K562 (cell line): ENCODE measurements at regions not wholly inside any gene's neighbourhood (a gene's known extent, or its start where the extent isn't known, plus 50 kb on each side); places are given as distances from the start of the nearest gene placed in this dataset.

Experiments used
- ATAC-seq: fragments of 200-7000 bp; cut with Tn5 transposase; 3 replicates; pipeline ENCODE4 v1.9.1; 2020; ENCODE audit warnings: moderate library complexity
- BruUV-seq: library from RNA; stranded (reverse); fragments of 400-500 nt; replicated peaks from 2 replicates; lab custom pipeline; 2021; lab: Mats Ljungman, UMichigan
- CTCF ChIA-PET: fragments of 300-600 bp; formaldehyde crosslinking; extraction: SDS; loops from one replicate; lab custom pipeline; 2021; ENCODE audit warnings: low intra/inter-chr PET ratio; lab: Yijun Ruan, JAX
- POLR2A ChIA-PET: fragments of 300-600, 350-650 bp; sonication (Branson Sonifier 250); formaldehyde crosslinking; extraction: SDS; loops from one replicate; lab custom pipeline; 2021; ENCODE audit warnings: antibody characterized with exemption, inconsistent platforms; lab: Yijun Ruan, JAX
- DNase-seq, 4 experiments: peaks; one replicate each; pipeline versions ENCODE4 v3.0.0 to v3.0.0-alpha.2; 2011 to 2018; ENCODE audit warnings: low spot score in 3 of 4, mixed read lengths in 3 of 4; ENCODE audit errors: extremely low read depth in 1 of 4
- FAIRE-seq: peaks from 2 replicates; lab custom pipeline; 2011; peaks lifted over from hg19 to GRCh38; lab: Jason Lieb, UNC
- H2AFZ ChIP-seq: 2 replicates; pipeline ENCODE4 v1.6.0; 2011; ENCODE audit warnings: low read depth, low read length, control low read depth, inconsistent platforms
- H3K27ac ChIP-seq: fragments of 200-600 bp; 3 replicates; pipeline ENCODE4 v1.8.0; 2011; ENCODE audit warnings: low read depth, mild to moderate bottlenecking, control low read depth, inconsistent platforms, low read length, moderate library complexity, mixed read lengths; ENCODE audit errors: extremely low read depth
- H3K27me3 ChIP-seq, 2 experiments: fragments of 300-600 bp in 1 of 2; 2 replicates in 1 of 2; 3 replicates in 1 of 2; pipeline versions ENCODE4 v1.6.0 to v1.8.0; 2011; ENCODE audit warnings: inconsistent platforms in 2 of 2, low read length in 2 of 2, mild to moderate bottlenecking in 1 of 2, mixed read lengths in 1 of 2, moderate library complexity in 1 of 2; ENCODE audit not compliant: control insufficient read depth in 2 of 2, insufficient read depth in 2 of 2
- H3K36me3 ChIP-seq: fragments of 300-600 bp; 3 replicates; pipeline ENCODE4 v1.8.0; 2011; ENCODE audit warnings: mild to moderate bottlenecking, low read length, inconsistent platforms; ENCODE audit not compliant: control insufficient read depth, insufficient read depth
- H3K4me1 ChIP-seq, 2 experiments: fragments of 200-600 bp in 1 of 2; replicated peaks in 1 of 2; 2 replicates in 1 of 2; 3 replicates in 1 of 2; pipeline versions ENCODE4 v1.5.1 to v1.8.0; 2011; ENCODE audit warnings: inconsistent platforms in 2 of 2, low read length in 2 of 2, mild to moderate bottlenecking in 1 of 2, mixed read lengths in 1 of 2, moderate library complexity in 1 of 2; ENCODE audit not compliant: control insufficient read depth in 2 of 2, insufficient read depth in 2 of 2
- H3K4me2 ChIP-seq: 2 replicates; pipeline ENCODE4 v1.6.1; 2011; ENCODE audit warnings: low read length, control low read depth, inconsistent platforms, mixed read lengths; ENCODE audit not compliant: insufficient read depth
- H3K4me3 ChIP-seq: fragments of 200-600 bp; sonication (generic), shearing (Covaris generic); 2 replicates; pipeline ENCODE4 v1.5.1; 2016; ENCODE audit warnings: control low read depth, inconsistent platforms
- H3K79me2 ChIP-seq: fragments of 200-600 bp; 3 replicates; pipeline ENCODE4 v1.8.0; 2011; ENCODE audit warnings: low read length, inconsistent platforms; ENCODE audit not compliant: control insufficient read depth, insufficient read depth
- H3K9ac ChIP-seq, 2 experiments: 2 replicates each; pipeline versions ENCODE4 v1.6.0 to v1.6.1; 2011; ENCODE audit warnings: low read depth in 2 of 2, low read length in 2 of 2, control low read depth in 1 of 2, inconsistent platforms in 1 of 2, mild to moderate bottlenecking in 1 of 2, mixed read lengths in 1 of 2; ENCODE audit not compliant: insufficient read depth in 1 of 2
- H3K9me1 ChIP-seq: one replicate; pipeline ENCODE4 v1.6.0; 2011; ENCODE audit warnings: inconsistent platforms, mild to moderate bottlenecking, low read length, moderate library complexity; ENCODE audit not compliant: control insufficient read depth, insufficient read depth
- H3K9me3 ChIP-seq: replicated peaks from 2 replicates; pipeline ENCODE4 v1.5.1; 2011; ENCODE audit warnings: low read depth, low read length, inconsistent platforms; ENCODE audit not compliant: control insufficient read depth, insufficient read depth
- H4K20me1 ChIP-seq: replicated peaks from 2 replicates; pipeline ENCODE4 v1.6.1; 2011; ENCODE audit warnings: low read length, inconsistent platforms, mixed read lengths; ENCODE audit not compliant: control insufficient read depth, insufficient read depth
- ARID1B ChIP-seq: fragments of 450-650 bp; IDR thresholded peaks from 2 replicates; pipeline ENCODE4 v1.6.1; 2016; ENCODE audit warnings: antibody characterized with exemption, mild to moderate bottlenecking, inconsistent platforms
- BCLAF1 ChIP-seq, 2 experiments: fragments of 450-650 bp in 1 of 2; IDR thresholded peaks; 2 replicates each; pipeline ENCODE4 v1.6.1; 2011 to 2017; ENCODE audit warnings: low read depth in 2 of 2, antibody characterized with exemption in 1 of 2, borderline replicate concordance in 1 of 2, low read length in 1 of 2, mild to moderate bottlenecking in 1 of 2, mixed read lengths in 1 of 2; ENCODE audit not compliant: control insufficient read depth in 1 of 2
- CHCHD3 ChIP-seq: fragments of 250-450 bp; sonication (Bioruptor Pico); IDR thresholded peaks from 2 replicates; pipeline ENCODE4 v2.1.2; 2022; ENCODE audit warnings: mild to moderate bottlenecking
- CXXC5 ChIP-seq: fragments of 250-450 bp; sonication (Bioruptor Pico); IDR thresholded peaks from 2 replicates; pipeline ENCODE4 v1.8.0; 2022; ENCODE audit warnings: inconsistent platforms, mild to moderate bottlenecking, moderate library complexity
- ESRRB ChIP-seq: fragments of 250-450 bp; sonication (Bioruptor Pico); IDR thresholded peaks from 2 replicates; pipeline ENCODE4 v1.5.0; 2020; ENCODE audit warnings: mild to moderate bottlenecking, moderate library complexity, borderline replicate concordance
- MYBL2 ChIP-seq, 2 experiments: fragments of 450-650 bp in 1 of 2; sonication (generic) in 1 of 2; formaldehyde crosslinking in 1 of 2; IDR thresholded peaks; 2 replicates each; pipeline versions ENCODE4 v1.6.1 to v1.8.1; 2017 to 2022; ENCODE audit warnings: borderline replicate concordance in 1 of 2, inconsistent platforms in 1 of 2, low read depth in 1 of 2, mild to moderate bottlenecking in 1 of 2, missing genetic modification reagents in 1 of 2, moderate library complexity in 1 of 2
- MYNN ChIP-seq, 2 experiments: sonication (generic); formaldehyde crosslinking in 1 of 2; IDR thresholded peaks; 2 replicates each; pipeline versions ENCODE4 v1.5.0 to v1.6.1; 2016 to 2020; ENCODE audit warnings: antibody characterized with exemption in 1 of 2, missing genetic modification reagents in 1 of 2
- PYGO2 ChIP-seq: fragments of 450-650 bp; IDR thresholded peaks from 2 replicates; pipeline ENCODE4 v1.6.1; 2016; ENCODE audit warnings: mild to moderate bottlenecking, missing genetic modification characterization, moderate library complexity, missing compliant biosample characterization
- TAL1 ChIP-seq: fragments of 450-650 bp; IDR thresholded peaks from 2 replicates; pipeline ENCODE4 v1.6.1; 2016; ENCODE audit warnings: mild to moderate bottlenecking
- ZBTB5 ChIP-seq: fragments of 450-650 bp; IDR thresholded peaks from 2 replicates; pipeline ENCODE4 v1.6.1; 2017; ENCODE audit warnings: antibody characterized with exemption
- ZNF174 ChIP-seq: fragments of 250-450 bp; sonication (Bioruptor Pico); IDR thresholded peaks from 2 replicates; pipeline ENCODE4 v1.4.0; 2020; ENCODE audit warnings: mild to moderate bottlenecking
- ZNF239 ChIP-seq: fragments of 250-450 bp; sonication (Bioruptor Pico); IDR thresholded peaks from 2 replicates; pipeline ENCODE4 v1.4.0; 2020; ENCODE audit warnings: mild to moderate bottlenecking
- ZNF707 ChIP-seq: fragments of 250-450 bp; sonication (Bioruptor Pico); conservative IDR thresholded peaks from 2 replicates; pipeline ENCODE4 v1.8.0; 2022; ENCODE audit warnings: inconsistent platforms, mild to moderate bottlenecking, moderate library complexity
- WGBS: fragments of 100-300 bp; shearing (Covaris generic); methylation state at CpG from one replicate; pipeline ENCODE4 v1.1.6; 2016; ENCODE audit warnings: low coverage, mixed read lengths; ENCODE audit not compliant: insufficient coverage; ENCODE audit errors: missing lambda C conversion rate; 5-methylcytosine and 5-hydroxymethylcytosine counted together
- in situ Hi-C: fragments of 300-500 bp; cut with MboI; formaldehyde crosslinking; loops from 4 replicates; pipeline ENCODE4 v1.15.0; 2018; ENCODE audit warnings: inconsistent platforms, mixed read lengths
- intact Hi-C: fragments of 100-400 bp; cut with micrococcal nuclease; formaldehyde crosslinking; loops from 2 replicates; pipeline ENCODE4 v1.14.2; 2022
- TF ChIP-seq, protein P1 (sequence below): fragments of 450-650 bp; IDR thresholded peaks from 2 replicates; pipeline ENCODE4 v1.6.1; 2016; ENCODE audit warnings: mild to moderate bottlenecking
- TF ChIP-seq, protein P2 (sequence below): fragments of 250-450 bp; sonication (Bioruptor Pico); IDR thresholded peaks from 2 replicates; pipeline ENCODE4 v1.6.1; 2021; ENCODE audit warnings: mild to moderate bottlenecking

GRCh38 chr16:62963846-62964245 is 927.6 kb upstream of the CDH8 start:
- H4K20me1 ChIP-seq, result no peaks in the 10 kb centered on the region
- H3K9ac ChIP-seq, result no peak overlapping the region
- no peak for FAIRE-seq
- no peak overlapping the region for H3K4me3 ChIP-seq
- H3K36me3 ChIP-seq, result no peaks in the 10 kb centered on the region
- BruUV-seq, result no TSS peak
- intact Hi-C loops (no loop called here), in situ Hi-C loops (no loop called here)
- ChIA-PET CTCF (no interaction called here), POLR2A (no interaction called here)
- no peaks in the 10 kb centered on the region for H3K27me3 ChIP-seq
- no peak overlapping the region for H2AFZ ChIP-seq
- no peak overlapping the region for H3K27ac ChIP-seq
- peaks cover 4% of the 10 kb centered on the region; the same call in 1 of the 2 replicates for H3K9me3 ChIP-seq
- no peaks in the 10 kb centered on the region for H3K79me2 ChIP-seq
- H3K9me1 ChIP-seq, result no peaks in the 10 kb centered on the region
- 0% methylated on average over 2 of the region's 2 CpGs for WGBS
- no peak overlapping the region for H3K4me2 ChIP-seq
- no peak for DNase-seq
- ATAC-seq, result no peak
- H3K4me1 ChIP-seq, result no peaks in the 10 kb centered on the region
- TF ChIP-seq, protein P1, sequence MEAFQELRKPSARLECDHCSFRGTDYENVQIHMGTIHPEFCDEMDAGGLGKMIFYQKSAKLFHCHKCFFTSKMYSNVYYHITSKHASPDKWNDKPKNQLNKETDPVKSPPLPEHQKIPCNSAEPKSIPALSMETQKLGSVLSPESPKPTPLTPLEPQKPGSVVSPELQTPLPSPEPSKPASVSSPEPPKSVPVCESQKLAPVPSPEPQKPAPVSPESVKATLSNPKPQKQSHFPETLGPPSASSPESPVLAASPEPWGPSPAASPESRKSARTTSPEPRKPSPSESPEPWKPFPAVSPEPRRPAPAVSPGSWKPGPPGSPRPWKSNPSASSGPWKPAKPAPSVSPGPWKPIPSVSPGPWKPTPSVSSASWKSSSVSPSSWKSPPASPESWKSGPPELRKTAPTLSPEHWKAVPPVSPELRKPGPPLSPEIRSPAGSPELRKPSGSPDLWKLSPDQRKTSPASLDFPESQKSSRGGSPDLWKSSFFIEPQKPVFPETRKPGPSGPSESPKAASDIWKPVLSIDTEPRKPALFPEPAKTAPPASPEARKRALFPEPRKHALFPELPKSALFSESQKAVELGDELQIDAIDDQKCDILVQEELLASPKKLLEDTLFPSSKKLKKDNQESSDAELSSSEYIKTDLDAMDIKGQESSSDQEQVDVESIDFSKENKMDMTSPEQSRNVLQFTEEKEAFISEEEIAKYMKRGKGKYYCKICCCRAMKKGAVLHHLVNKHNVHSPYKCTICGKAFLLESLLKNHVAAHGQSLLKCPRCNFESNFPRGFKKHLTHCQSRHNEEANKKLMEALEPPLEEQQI, result no peak
- TF ChIP-seq ZNF174, result no peak
- no peak for TF ChIP-seq BCLAF1 (IDR thresholded peaks at IDR 0.05; ENCODE audit: borderline replicate concordance in 1 of 2, control insufficient read depth in 1 of 2, low read depth in 2 of 2, low read length in 1 of 2)
- no peak for TF ChIP-seq ESRRB (CRISPR knock-in tag)
- no peak for TF ChIP-seq CXXC5 (CRISPR knock-in tag)
- no peak for TF ChIP-seq ARID1B
- TF ChIP-seq MYNN (IDR thresholded peaks at IDR 0.05), result no peak
- no peak for TF ChIP-seq MYNN (CRISPR knock-in tag; IDR thresholded peaks at IDR 0.05)
- no peak for TF ChIP-seq CHCHD3 (CRISPR knock-in tag)
- TF ChIP-seq ZNF239, result no peak
- TF ChIP-seq TAL1, result no peak
- TF ChIP-seq ZBTB5, result no peak
- TF ChIP-seq MYBL2 (IDR thresholded peaks at IDR 0.05; ENCODE audit: low read depth), result no peak
- TF ChIP-seq MYBL2 (CRISPR knock-in tag; IDR thresholded peaks at IDR 0.05; ENCODE audit: borderline replicate concordance), result no peak
- no peak for TF ChIP-seq ZNF707
- TF ChIP-seq, protein P2, sequence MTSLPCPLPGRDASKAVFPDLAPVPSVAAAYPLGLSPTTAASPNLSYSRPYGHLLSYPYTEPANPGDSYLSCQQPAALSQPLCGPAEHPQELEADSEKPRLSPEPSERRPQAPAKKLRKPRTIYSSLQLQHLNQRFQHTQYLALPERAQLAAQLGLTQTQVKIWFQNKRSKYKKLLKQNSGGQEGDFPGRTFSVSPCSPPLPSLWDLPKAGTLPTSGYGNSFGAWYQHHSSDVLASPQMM (CRISPR knock-in tag), result no peak
- TF ChIP-seq PYGO2 (tag), result no peak
